SK-N-SH (cell line): ENCODE measurements at regions not wholly inside any gene's neighbourhood (a gene's known extent, or its start where the extent isn't known, plus 50 kb on each side); places are given as distances from the start of the nearest gene placed in this dataset.

Experiments
- CTCF ChIA-PET: fragments of 300-600, 350-600 bp; formaldehyde crosslinking; extraction: SDS; loops from one replicate; lab custom pipeline; 2021; lab: Yijun Ruan, JAX
- POLR2A ChIA-PET: fragments of 350-600 bp; sonication (Branson Sonifier 250); formaldehyde crosslinking; extraction: SDS; loops from one replicate; lab custom pipeline; 2020; ENCODE audit warnings: antibody characterized with exemption, inconsistent platforms; lab: Yijun Ruan, JAX
- DNase-seq: peaks from one replicate; pipeline ENCODE4 v3.0.0; 2012
- H2AFZ ChIP-seq: fragments of 200-600 bp; sonication (generic); 2 replicates; pipeline ENCODE4 v1.8.1; 2016; ENCODE audit warnings: antibody characterized with exemption, mild to moderate bottlenecking, low read depth
- H3F3A ChIP-seq: fragments of 200-600 bp; sonication (generic); replicated peaks from 2 replicates; pipeline ENCODE3; 2016; ENCODE audit warnings: antibody characterized with exemption, mild to moderate bottlenecking; ENCODE audit not compliant: insufficient read depth
- H3K27ac ChIP-seq, 2 experiments: fragments of 200-500 bp in 1 of 2; fragments of 200-600 bp in 1 of 2; sonication (Bioruptor generic) in 1 of 2; sonication (generic), shearing (Covaris generic) in 1 of 2; 2 replicates each; pipeline versions ENCODE4 v1.5.1 to v1.6.1; 2014 to 2016; ENCODE audit warnings: low read depth in 2 of 2, inconsistent platforms in 1 of 2, low read length in 1 of 2, mild to moderate bottlenecking in 1 of 2, mixed read lengths in 1 of 2
- H3K27me3 ChIP-seq: fragments of 200-600 bp; sonication (generic), shearing (Covaris generic); 2 replicates; pipeline ENCODE4 v1.6.1; 2016; ENCODE audit warnings: mixed run types; ENCODE audit not compliant: insufficient read depth
- H3K36me3 ChIP-seq, 2 experiments: fragments of 200-500 bp in 1 of 2; fragments of 200-600 bp in 1 of 2; sonication (Bioruptor generic) in 1 of 2; sonication (generic) in 1 of 2; replicated peaks in 1 of 2; 2 replicates each; pipeline versions ENCODE3 to v1.5.1; 2014 to 2016; ENCODE audit warnings: low read length in 1 of 2, mild to moderate bottlenecking in 1 of 2; ENCODE audit not compliant: insufficient read depth in 2 of 2, control insufficient read depth in 1 of 2
- H3K4me1 ChIP-seq, 2 experiments: fragments of 200-500 bp in 1 of 2; fragments of 200-600 bp in 1 of 2; sonication (Bioruptor generic) in 1 of 2; sonication (generic), shearing (Covaris generic) in 1 of 2; 2 replicates each; pipeline versions ENCODE4 v1.5.1 to v1.6.1; 2014 to 2016; ENCODE audit warnings: low read depth in 1 of 2, low read length in 1 of 2, mixed run types in 1 of 2; ENCODE audit not compliant: insufficient read depth in 2 of 2, control insufficient read depth in 1 of 2
- H3K4me2 ChIP-seq: fragments of 200-600 bp; sonication (generic), shearing (Covaris generic); 2 replicates; pipeline ENCODE4 v1.6.1; 2017; ENCODE audit warnings: mixed run types
- H3K4me3 ChIP-seq, 2 experiments: fragments of 200-500 bp in 1 of 2; fragments of 200-600 bp in 1 of 2; sonication (Bioruptor generic) in 1 of 2; sonication (generic), shearing (Covaris generic) in 1 of 2; 2 replicates each; pipeline versions ENCODE4 v1.5.1 to v1.8.1; 2014 to 2016; ENCODE audit warnings: low read depth in 2 of 2, inconsistent platforms in 1 of 2, low read length in 1 of 2, mild to moderate bottlenecking in 1 of 2, mixed read lengths in 1 of 2, moderate library complexity in 1 of 2
- H3K79me2 ChIP-seq: fragments of 200-600 bp; sonication (generic); 2 replicates; pipeline ENCODE4 v1.8.1; 2017; ENCODE audit warnings: mild to moderate bottlenecking; ENCODE audit not compliant: insufficient read depth
- H3K9ac ChIP-seq: fragments of 200-600 bp; sonication (generic); 2 replicates; pipeline ENCODE4 v1.6.1; 2017; ENCODE audit warnings: mixed run types
- H3K9me2 ChIP-seq: fragments of 200-600 bp; sonication (generic); 2 replicates; pipeline ENCODE4 v1.6.1; 2017; ENCODE audit warnings: mixed run types
- H3K9me3 ChIP-seq: fragments of 200-600 bp; sonication (generic); 2 replicates; pipeline ENCODE4 v1.6.1; 2017; ENCODE audit warnings: mixed run types, mild to moderate bottlenecking, moderate library complexity
- H4K20me1 ChIP-seq: fragments of 200-600 bp; sonication (generic); 2 replicates; pipeline ENCODE4 v1.6.1; 2017; ENCODE audit warnings: mild to moderate bottlenecking, mixed run types; ENCODE audit not compliant: insufficient read depth
- CHD2 ChIP-seq: fragments of 150-350 bp; IDR thresholded peaks from 2 replicates; pipeline ENCODE4 v1.6.1; 2018; ENCODE audit warnings: low read length; ENCODE audit not compliant: partially characterized antibody
- EP300 ChIP-seq, 2 experiments: IDR thresholded peaks; 2 replicates each; pipeline versions ENCODE4 v1.4.0 to v1.6.1; 2012; ENCODE audit warnings: borderline replicate concordance in 1 of 2, low read depth in 1 of 2, low read length in 1 of 2
- EZH2phosphoT487 ChIP-seq: fragments of 200-600 bp; sonication (generic); IDR thresholded peaks from 2 replicates; pipeline ENCODE4 v1.6.1; 2017; ENCODE audit warnings: low read depth, mixed run types, mild to moderate bottlenecking, antibody characterized with exemption, moderate library complexity, borderline replicate concordance
- FOSL2 ChIP-seq: IDR thresholded peaks from 2 replicates; pipeline ENCODE4 v1.4.0; 2012; ENCODE audit warnings: low read depth, mild to moderate bottlenecking, moderate library complexity, borderline replicate concordance
- FOXJ3 ChIP-seq: sonication (generic); formaldehyde crosslinking; IDR thresholded peaks from 2 replicates; pipeline ENCODE4 v1.5.1; 2020; ENCODE audit warnings: mild to moderate bottlenecking, missing genetic modification reagents
- GABPA ChIP-seq: IDR thresholded peaks from 2 replicates; pipeline ENCODE4 v1.4.0; 2012; ENCODE audit warnings: low read depth, mild to moderate bottlenecking
- GATA2 ChIP-seq: sonication (generic); formaldehyde crosslinking; IDR thresholded peaks from 2 replicates; pipeline ENCODE4 v1.5.0; 2020; ENCODE audit warnings: mild to moderate bottlenecking, missing genetic modification reagents
- MEF2A ChIP-seq: IDR thresholded peaks from 2 replicates; pipeline ENCODE4 v1.4.0; 2012; ENCODE audit warnings: low read depth, borderline replicate concordance
- MXI1 ChIP-seq: IDR thresholded peaks from 2 replicates; pipeline ENCODE4 v1.6.1; 2012; ENCODE audit warnings: mild to moderate bottlenecking, low read depth, low read length, improper control_type of control experiment
- PBX3 ChIP-seq: IDR thresholded peaks from 2 replicates; pipeline ENCODE4; 2012
- RFX5 ChIP-seq: IDR thresholded peaks from 2 replicates; pipeline ENCODE4 v1.6.1; 2012; ENCODE audit warnings: mild to moderate bottlenecking, improper control_type of control experiment, low read length
- SMC3 ChIP-seq: IDR thresholded peaks from 2 replicates; pipeline ENCODE4 v1.6.1; 2012; ENCODE audit warnings: low read depth, low read length, improper control_type of control experiment
- TAF1 ChIP-seq: IDR thresholded peaks from 2 replicates; pipeline ENCODE4 v1.6.1; 2012; ENCODE audit warnings: low read depth, mild to moderate bottlenecking, low read length, moderate library complexity, borderline replicate concordance
- USF2 ChIP-seq: fragments of 150-350 bp; IDR thresholded peaks from 2 replicates; pipeline ENCODE4 v1.6.1; 2017; ENCODE audit warnings: antibody characterized with exemption, low read length, low read depth, borderline replicate concordance
- YY1 ChIP-seq: IDR thresholded peaks from 2 replicates; pipeline ENCODE4 v1.4.0; 2012; ENCODE audit warnings: low read depth, mild to moderate bottlenecking
- ZBTB33 ChIP-seq: IDR thresholded peaks from 2 replicates; pipeline ENCODE4 v1.4.0; 2012; ENCODE audit warnings: low read depth, borderline replicate concordance
- WGBS: methylation state at CpG from one replicate; pipeline ENCODE4 v1.1.6; 2017; ENCODE audit warnings: low lambda C conversion rate; 5-methylcytosine and 5-hydroxymethylcytosine counted together
- TF ChIP-seq, protein P1 (sequence below): IDR thresholded peaks from 2 replicates; pipeline ENCODE4 v1.4.0; 2012; ENCODE audit warnings: low read depth, borderline replicate concordance
- TF ChIP-seq, protein P2 (sequence below): fragments of 150-350 bp; IDR thresholded peaks from 2 replicates; pipeline ENCODE4 v1.6.1; 2016; ENCODE audit warnings: mild to moderate bottlenecking, low read depth, low read length

- TF ChIP-seq FOSL2 (no peak), FOXJ3 (CRISPR knock-in tag) (no peak), RFX5 (no peak), PBX3 (no peak), SMC3 (no peak)
- TF ChIP-seq, protein P1, sequence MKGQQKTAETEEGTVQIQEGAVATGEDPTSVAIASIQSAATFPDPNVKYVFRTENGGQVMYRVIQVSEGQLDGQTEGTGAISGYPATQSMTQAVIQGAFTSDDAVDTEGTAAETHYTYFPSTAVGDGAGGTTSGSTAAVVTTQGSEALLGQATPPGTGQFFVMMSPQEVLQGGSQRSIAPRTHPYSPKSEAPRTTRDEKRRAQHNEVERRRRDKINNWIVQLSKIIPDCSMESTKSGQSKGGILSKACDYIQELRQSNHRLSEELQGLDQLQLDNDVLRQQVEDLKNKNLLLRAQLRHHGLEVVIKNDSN: no peak
Observed at GRCh38 chr12:53808023-53808705, 56.4 kb upstream of the CISTR start (continued).

- Histone ChIP-seq H3K36me3 (no peaks in the 10 kb centered on the region), H3K4me3 (no peak overlapping the region), H3K9ac (no peak overlapping the region), H3K4me1 (no peaks in the 10 kb centered on the region), H3K9me3 (no peaks in the 10 kb centered on the region), H3K27ac (no peak overlapping the region), H3K9me2 (no peaks in the 10 kb centered on the region), H3K79me2 (no peaks in the 10 kb centered on the region), H3F3A (no peaks in the 10 kb centered on the region), H4K20me1 (no peaks in the 10 kb centered on the region), H3K4me2 (no peak overlapping the region), H3K27me3 (peaks cover 54% of the 10 kb centered on the region; the same call in 1 of the 2 replicates), H2AFZ (no peak overlapping the region)
- POLR2A ChIA-PET: no interaction called here
- TF ChIP-seq GATA2 (CRISPR knock-in tag) (no peak), YY1 (no peak), GABPA (no peak), RFX5 (no peak), FOSL2 (no peak), ZBTB33 (no peak), MEF2A (no peak), EZH2phosphoT487 (no peak), USF2 (no peak), MXI1 (no peak), CHD2 (no peak), PBX3 (no peak), EP300 (IDR thresholded peaks at IDR 0.05; ENCODE audit: borderline replicate concordance in 1 of 2, low read depth in 1 of 2, low read length in 1 of 2) (no peak), SMC3 (no peak), TAF1 (no peak)
- TF ChIP-seq, protein P2, sequence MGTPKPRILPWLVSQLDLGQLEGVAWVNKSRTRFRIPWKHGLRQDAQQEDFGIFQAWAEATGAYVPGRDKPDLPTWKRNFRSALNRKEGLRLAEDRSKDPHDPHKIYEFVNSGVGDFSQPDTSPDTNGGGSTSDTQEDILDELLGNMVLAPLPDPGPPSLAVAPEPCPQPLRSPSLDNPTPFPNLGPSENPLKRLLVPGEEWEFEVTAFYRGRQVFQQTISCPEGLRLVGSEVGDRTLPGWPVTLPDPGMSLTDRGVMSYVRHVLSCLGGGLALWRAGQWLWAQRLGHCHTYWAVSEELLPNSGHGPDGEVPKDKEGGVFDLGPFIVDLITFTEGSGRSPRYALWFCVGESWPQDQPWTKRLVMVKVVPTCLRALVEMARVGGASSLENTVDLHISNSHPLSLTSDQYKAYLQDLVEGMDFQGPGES: no peak
- TF ChIP-seq, protein P1: no peak
- WGBS: 30% methylated on average over 3 of the region's 3 CpGs
- DNase-seq: no peak
- CTCF ChIA-PET: no interaction called here
Observed at GRCh38 chr12:53809005-53809404, 57.2 kb upstream of the CISTR start.
